ENCODE measurements at regions not wholly inside any gene's neighbourhood (a gene's known extent, or its start where the extent isn't known, plus 50 kb on each side); places are given as distances from the start of the nearest gene placed in this dataset.

GRCh38 chr3:55218577-55218976 lies 268.5 kb downstream of the WNT5A start:
- TF ChIP-seq CTCF (IDR thresholded peaks at IDR 0.05) = no peak

GRCh38 chr3:55207744-55208143 lies 279.4 kb downstream of the WNT5A start:
- TF ChIP-seq CTCF (IDR thresholded peaks at IDR 0.05) = no peak

- TF ChIP-seq CTCF (IDR thresholded peaks at IDR 0.05) = no peak
Measured at GRCh38 chr3:55205990-55206389, 278.1 kb upstream of the LRTM1 start.

DNA sequence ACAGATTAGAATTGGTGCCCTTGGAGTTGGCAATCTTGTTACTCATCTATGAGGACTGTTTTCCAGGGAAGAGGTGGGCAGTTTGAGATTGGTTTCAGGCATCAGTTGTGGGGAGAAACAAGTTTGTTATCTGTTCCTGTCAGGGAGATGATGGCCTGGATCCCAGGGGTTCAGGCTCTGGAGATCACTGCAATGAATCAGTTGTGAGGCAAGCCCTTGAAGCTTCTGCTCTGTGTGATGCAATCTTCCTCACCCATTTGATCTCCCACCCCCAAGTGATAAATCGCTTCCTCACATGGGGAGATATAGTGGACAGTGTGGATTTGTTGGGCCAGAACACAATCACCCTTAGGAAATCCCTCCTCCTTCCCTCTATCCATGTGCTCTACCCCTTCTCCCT lies 276.6 kb upstream of the LRTM1 start:
- TF ChIP-seq CTCF (IDR thresholded peaks at IDR 0.05) = no peak

- no peak for TF ChIP-seq CTCF (IDR thresholded peaks at IDR 0.05)
Measured at GRCh38 chr3:55203546-55203945, 275.7 kb upstream of the LRTM1 start.

DNA sequence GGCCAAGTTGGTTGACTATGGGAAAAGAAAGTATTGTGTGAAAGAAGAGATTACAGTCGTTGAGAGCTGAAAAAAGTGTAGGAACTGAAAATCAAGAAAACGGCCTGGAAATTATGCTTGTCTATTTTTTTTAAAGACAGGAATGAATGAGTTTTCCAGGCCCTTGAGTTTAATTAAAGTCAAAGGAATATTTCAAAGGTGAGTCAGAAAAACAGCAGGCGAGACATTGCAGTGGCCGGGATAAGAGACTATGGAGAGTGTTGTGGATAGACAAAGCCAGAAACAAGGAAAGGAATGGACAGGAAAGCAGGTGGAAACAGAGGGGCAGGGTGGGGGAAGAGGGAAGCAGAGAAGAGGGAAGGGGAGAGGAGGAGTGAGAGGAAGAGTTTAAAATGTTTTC lies 275.1 kb upstream of the LRTM1 start:
- TF ChIP-seq CTCF (IDR thresholded peaks at IDR 0.05) = no peak

DNA sequence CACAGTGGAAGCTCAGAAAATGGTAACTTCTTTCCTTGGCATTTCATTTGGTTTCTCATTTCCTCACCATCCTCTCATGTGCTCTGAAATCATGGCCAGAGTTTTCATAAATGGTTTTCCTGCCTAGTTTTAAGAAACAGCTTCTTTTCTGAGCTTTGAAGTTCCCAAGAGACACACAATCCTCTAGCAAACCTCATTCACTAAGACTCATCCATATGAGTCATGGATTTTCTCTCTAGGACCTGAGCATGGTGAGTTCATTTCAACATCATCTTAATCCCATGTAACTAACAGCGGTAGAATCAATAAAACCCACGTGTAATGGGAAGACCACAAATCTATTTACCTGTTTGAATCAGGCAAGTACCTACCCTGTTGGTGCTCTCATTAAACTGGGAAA lies 274.5 kb upstream of the LRTM1 start:
- no peak for TF ChIP-seq CTCF (IDR thresholded peaks at IDR 0.05)

GRCh38 chr3:55201779-55202178 lies 273.9 kb upstream of the LRTM1 start:
- no peak for TF ChIP-seq CTCF (IDR thresholded peaks at IDR 0.05)
